Stimulated activated CD8-positive, alpha-beta memory T cell treated with anti-CD3 and anti-CD28 coated beads, Interleukin-15, amount 100 ng/mL, for 1 hour (primary cell): ENCODE measurements at regions not wholly inside any gene's neighbourhood (a gene's known extent, or its start where the extent isn't known, plus 50 kb on each side); places are given as distances from the start of the nearest gene placed in this dataset.

Experiments
- DNase-seq: peaks from one replicate; pipeline ENCODE4 v3.0.0-alpha.2; 2020; ENCODE audit warnings: low read depth

DNA sequence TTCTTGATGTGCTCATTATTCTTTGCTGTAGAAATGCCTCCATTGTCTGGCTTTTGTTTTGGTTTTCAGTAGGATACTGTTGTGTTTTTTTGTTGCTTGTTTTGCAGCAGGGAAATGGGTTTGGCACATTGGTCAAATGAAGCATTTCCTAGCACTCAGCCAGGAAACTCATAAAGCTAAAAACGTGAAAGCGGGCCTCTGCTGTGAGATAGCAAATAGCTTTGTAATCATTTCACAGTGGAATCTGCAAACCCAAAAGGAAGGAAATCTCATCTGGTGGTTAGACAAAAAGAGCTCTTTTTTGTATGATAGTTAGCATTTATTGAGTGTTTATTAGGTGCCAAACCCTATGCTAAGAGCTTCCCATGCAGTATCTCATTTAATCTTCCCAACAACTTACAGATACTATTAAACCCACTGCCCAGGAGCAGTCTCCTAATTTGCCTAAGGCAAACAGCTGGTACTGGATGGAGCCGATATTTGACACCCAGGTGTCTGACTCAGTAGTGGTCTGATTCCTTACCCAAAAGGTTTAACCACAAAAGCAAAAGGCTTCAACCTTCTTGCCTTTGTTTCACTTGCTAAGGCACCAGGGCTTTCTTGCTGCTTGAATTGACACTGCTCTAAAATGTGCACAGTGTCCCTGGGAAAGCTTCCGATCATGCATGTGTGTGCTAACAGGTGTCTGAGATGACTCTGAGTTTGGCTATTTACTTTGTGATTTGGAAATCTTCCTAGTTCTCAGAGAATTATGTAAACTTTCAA lies 527.9 kb upstream of the MDFIC2 start:
- no peak for DNase-seq

DNA sequence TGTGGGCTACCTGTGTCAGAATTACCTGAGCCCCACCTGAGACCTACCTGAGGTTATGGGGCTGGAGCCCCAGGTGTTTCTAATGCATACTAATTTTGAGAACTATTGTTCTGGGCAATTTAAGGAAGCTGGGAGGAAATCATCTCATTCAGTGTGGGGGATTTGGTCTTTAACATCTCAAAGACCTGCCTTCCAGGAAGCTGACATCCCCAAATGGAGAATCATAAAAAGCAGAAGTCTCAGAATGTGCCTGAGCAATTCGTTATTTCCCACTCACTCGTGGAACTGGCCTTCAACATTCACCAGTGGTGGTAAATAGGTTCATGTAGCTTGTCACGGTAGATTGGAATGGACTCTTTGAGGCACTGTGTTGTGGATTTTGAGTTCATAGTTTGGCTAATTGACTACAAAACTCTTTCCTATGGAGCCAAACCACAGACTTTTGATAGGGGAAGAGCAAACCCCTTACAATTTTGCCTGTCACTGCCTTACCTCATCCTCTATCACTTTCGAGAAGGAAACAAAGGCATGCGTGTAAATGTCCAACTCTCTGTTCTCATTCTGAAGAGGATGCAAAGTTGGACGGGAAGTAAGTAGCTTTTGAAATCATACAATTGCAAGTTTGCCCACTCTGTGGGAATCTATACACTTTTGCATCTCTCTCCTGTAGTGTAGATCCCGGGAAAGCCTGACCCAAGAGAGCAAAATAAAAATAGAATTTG lies 521.0 kb upstream of the MDFIC2 start:
- DNase-seq, result no peak

DNA sequence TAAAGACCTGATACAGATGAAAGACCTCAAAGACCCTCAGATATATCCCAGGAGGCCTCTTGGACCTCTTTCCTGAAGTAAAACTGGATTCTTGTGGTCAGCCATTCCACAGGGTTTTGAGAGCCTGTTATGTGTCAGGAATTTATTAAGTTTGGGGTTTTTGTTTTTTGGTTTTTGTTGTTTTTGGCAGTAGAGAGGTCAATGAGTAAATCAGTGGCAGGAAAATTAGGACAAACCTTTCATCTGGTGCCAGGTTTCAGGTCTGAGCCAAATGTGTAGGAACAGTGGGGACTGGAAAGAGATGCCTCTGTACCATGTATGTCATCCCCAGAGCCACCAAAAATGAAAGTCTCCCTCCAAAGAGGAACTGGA lies 520.4 kb upstream of the MDFIC2 start:
- DNase-seq, result no peak

DNA sequence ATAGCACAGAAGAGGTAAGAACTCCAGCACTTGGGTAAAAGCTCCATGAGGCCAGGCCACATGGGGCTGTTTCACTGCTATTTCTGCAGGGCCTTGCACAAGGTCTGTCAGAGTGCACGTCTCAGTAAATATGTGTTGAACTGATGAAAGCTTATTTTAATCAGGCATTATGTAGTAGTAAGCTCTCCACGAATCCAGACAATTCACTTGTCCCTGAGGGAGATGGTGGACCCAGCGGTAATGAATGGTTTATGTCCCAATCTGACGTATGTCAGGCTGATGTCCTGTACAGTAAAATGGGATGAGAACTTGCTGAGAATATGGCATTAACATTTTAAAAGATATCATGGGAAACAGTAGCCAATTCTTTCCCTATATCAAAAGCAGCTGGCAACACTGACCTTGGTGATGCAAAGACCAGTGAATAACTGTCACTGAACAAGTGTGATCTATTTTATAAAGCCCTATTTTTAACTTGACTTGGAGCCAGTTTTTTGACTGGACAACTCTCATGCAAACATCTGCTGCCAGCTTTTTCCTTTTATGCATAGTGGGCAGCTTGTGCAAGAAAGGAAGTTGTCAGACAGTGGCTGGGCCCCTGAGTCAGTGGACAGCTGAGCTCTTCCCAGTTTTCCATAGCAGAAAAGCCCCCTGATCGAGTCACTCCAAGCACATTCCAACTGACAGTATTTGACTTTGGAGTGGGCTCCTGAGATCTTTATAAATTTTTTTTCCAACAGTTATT lies 519.8 kb upstream of the MDFIC2 start:
- no peak for DNase-seq

DNA sequence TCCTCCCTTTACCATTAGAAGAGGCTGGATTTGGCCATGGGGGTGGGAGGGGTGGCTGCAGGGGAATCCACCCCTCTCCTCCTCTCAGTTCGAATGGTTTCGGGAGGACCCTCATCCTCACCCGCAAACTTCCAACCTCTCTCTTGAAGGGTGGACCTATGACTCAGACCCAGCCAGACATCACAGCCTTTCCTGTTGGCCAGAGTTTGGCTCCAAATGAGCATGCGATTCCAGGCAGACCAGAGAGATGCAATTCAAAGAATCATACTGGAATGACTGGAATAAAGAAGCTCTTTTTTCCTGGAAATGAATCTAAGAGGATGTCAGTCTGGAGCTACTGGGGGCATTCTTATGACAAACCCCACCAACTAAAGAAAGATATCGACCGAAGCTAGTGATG lies 516.7 kb upstream of the MDFIC2 start:
- DNase-seq, result no peak

DNA sequence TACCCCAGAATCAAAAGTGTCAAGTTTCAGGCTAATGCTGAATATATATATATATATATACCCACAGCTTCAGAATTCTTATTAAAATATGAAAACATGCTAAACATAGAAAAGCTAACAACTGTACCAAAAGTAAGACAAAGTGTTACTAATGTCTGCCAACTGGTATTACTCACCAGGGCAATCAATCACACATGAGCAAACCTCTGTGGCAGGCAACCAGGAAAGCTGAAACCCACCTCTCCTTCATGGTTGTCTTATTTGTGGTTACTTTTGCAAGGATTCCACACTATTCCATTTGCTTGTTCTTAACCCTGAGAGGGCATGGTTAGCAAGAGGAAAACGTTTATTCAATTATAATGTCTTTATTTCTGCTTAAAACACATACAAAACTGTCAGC lies 512.3 kb upstream of the MDFIC2 start:
- no peak for DNase-seq

DNA sequence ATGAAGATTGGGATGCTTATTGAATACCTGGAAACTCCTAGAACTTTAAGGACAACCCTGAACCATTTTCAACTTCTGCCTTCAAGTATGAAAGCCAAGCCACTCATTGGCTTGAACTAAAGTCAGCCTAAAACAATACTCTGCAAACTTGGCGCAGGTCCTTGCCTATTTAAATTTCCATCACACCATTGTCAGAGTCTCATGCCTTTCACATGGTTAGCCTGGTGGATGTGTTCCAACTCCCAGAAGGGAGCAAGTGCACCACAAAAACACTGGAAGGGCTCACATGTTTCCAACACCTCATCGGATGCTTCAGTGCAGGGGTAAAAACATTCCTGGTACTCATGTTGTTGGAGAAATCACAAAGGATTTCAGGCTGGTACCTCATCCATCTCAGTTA lies 511.6 kb upstream of the MDFIC2 start:
- DNase-seq, result no peak

DNA sequence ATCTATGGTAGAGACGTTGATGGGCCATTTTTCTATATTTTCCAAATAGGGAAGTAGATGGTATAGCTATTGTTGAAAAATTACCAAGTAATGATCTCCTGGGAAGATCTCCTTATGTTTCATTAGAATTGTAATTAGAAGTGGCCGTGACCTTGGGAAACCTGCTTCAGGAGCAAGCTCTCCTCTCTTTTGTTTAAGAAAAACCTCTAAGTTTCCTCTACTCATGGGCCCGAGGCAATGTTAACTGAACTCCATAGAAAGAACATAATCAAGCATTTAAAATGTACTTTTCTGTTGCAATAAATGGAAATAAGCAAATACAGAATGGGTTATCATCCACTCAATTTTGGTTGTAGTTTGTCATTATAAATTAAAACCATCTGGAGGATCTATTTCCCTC lies 511.2 kb upstream of the MDFIC2 start:
- no peak for DNase-seq

DNA sequence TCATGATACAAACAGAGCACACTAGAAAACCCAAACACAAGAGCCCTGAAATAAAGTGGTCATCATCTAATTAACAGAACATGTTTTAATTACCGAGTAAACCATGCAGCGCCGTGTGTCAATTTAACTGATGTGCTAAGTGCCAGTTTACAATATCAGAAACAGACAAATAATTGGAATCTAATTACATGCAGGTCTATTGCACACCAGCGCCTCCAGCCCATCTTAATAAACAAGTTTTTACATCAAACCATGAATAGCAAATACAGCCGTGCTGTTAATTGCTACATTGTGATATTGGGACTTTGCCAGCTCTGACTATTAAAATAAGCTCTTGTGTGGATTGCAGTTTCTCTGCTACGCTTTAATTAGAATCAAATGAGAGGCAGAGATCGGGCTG lies 510.2 kb upstream of the MDFIC2 start:
- no peak for DNase-seq

DNA sequence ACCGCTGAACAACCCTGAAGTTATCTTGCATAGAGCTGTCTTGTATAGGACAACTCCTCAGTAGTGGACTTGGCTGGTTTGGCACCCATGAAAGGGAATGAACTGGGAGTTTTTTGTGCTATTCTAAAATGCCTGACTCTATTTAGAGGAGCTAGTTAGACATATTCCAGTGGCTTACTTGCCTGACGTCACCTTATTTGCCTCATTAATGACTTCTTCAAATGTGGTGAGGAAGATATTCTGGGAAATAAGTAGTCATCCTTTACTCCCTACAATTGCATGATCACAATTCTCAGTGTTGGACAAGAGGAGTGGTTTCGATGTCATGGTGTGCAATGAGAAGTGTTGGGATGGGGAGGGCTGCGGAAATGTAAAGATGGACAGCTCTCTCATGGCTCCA lies 509.2 kb upstream of the MDFIC2 start:
- no peak for DNase-seq

DNA sequence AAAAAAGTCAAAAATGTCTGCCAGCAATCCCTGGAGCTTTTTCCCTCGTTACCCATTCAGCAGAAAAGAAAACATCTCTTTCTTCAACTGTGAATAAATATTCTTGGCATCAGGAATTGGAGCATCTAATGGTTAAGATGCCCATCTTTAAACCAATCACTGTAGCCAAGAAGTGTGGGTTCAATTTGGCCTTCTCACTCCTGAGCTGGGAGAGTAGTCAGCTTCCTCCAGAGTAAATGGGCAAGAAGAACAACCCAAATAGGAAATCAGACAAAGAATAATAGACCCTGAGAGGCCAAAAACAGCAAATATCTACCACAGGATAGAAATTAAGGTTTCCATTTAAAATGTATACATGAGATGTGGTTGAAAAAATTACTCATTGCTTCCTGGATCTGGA lies 508.0 kb upstream of the MDFIC2 start:
- no peak for DNase-seq

DNA sequence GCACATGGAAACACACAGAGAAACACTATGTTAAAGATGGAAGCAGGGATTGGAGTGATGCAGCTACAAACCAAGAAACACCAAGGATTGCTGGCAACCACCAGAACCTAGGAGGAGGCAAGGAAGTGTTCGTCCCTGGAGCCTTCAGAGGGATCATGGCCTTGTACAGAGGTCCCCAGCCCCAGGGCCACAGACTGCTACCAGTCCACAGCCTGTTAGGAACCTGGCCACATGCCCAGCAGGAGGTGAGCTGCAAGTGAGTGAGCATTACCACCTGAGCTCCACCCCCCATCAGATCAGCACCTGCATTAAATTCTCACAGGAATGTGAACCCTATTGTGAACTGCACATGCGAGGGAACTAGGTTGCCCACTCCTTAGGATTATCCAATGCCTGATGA lies 505.7 kb upstream of the MDFIC2 start:
- no peak for DNase-seq

DNA sequence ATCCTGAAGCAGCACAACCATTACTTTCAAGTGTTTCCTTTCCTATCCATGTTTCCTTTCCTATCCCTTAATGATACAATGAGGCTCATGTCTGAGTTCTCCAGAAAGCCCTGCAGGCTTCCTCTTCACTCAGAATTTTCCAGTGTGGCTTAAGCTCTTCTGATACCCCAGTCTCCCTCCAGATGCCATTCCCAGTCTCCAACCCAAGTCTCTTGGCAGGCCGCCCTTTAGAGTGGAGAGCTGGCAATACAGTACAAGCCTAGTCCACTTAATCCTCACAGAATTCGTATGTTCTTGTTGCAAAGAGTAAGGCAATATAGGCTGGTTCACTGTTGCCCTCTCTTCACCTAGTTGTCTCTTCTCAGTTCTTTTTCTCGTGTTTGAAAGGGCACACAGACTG lies 503.9 kb upstream of the MDFIC2 start:
- DNase-seq, result no peak

DNA sequence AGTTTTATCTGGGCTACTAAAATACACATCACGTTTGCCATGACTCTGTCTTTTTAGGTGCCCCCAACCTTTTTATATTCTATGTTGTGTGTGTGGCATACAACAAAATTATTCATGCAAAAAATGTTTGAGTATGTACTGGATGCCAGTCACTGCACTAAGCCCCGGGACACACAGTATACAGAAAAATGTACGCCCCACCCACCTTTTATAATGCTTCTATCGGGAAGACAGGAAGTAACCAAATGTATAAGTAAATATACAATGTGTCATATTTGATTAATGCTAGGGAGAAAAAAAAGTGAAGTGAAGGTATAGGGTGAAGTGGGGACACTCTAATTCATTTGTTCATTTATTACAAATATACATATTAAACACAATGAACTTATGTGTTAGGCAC lies 503.4 kb upstream of the MDFIC2 start:
- no peak for DNase-seq

DNA sequence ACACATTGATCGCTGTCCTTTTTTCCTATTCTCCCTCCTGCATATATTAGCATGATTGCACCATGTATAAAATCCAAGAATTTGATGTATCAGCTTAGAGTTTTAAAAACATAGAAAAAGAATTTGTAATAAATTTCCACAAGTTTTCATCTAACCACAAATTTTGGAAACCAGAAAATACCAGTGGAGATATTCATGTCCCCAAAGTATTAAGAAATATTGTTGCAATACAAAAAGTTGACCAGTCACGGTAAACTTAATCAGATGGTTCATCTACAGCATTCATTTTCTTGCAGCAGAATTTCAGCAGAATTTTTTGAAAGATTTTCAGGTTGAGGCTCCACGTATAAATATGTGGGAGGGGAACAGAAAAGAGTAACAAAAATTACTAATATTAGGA lies 500.9 kb upstream of the MDFIC2 start:
- DNase-seq, result no peak

DNA sequence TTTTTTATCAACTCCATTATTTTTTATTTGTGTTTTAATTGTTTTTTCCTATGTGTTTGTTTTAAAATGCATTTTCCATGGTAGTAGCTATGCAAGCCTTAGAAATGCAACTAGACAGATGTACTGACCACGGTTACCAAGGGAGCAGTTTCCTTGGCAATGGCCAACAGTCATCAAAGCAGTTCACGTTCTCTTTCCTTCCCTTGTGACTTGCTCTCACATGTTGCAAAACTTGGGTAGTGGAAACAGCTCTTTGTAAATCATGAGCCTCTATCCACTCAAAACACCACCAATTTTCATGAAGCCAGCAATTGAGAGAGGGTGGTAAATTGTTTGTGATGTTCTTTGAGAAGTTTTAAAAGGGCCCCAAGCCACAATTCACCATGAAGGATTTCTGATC lies 499.4 kb upstream of the MDFIC2 start:
- no peak for DNase-seq

DNA sequence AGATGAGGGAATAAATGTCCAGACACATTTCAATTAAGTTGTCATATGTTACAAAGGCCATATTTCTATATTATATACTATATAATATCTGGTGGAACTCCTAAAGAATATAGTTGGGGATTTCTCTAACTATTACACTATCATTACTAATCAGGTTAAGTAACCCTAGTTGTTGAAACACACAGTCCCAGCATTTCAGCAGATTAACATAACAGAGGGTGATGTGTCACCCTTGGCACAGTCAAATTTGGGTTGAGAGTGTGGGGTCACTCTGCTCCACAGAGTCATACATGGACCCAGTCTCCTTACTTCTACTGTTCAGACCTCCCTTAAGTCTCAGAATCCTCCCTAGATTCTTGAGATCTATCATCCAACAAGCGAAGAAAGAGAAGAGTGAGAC lies 496.4 kb upstream of the MDFIC2 start:
- DNase-seq, result no peak

DNA sequence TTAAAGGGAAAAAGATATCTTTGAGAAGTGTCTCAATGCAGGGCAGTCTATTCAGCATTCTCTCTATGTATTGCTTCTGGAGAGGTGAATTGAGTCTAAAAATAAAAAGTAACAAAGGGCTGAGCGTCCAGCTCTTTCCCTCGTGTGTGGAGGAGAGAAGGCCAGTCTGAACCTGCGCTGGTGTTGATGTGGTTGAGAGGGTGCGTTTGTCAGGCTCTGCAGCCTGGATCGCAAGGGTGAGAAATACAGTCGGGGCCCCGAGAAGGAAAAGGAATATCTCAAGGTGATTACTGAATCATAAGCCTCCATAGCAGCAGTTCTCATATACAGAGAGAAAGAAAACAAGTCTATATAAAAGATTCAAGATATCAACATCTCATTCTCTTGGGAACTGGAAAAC lies 494.1 kb upstream of the MDFIC2 start:
- no peak for DNase-seq

DNA sequence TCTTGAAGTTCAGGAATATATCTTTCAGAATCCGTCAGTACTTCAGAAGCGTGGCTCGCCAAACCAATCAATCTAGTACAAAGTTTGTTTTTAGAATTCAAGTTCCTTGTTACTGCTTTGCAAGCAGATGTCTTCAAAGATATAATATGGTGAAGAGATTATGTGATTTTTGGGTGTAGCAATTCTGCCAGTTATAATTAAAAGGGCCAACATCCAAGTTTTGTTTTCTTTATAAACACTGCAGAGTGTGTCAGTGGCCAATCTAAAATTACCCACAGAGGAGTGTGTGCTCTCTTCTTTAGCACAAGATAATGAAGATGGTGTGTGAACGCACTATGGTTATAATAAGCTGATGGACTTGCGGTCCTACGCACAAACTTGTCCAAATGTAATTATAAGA lies 493.6 kb upstream of the MDFIC2 start:
- no peak for DNase-seq

DNA sequence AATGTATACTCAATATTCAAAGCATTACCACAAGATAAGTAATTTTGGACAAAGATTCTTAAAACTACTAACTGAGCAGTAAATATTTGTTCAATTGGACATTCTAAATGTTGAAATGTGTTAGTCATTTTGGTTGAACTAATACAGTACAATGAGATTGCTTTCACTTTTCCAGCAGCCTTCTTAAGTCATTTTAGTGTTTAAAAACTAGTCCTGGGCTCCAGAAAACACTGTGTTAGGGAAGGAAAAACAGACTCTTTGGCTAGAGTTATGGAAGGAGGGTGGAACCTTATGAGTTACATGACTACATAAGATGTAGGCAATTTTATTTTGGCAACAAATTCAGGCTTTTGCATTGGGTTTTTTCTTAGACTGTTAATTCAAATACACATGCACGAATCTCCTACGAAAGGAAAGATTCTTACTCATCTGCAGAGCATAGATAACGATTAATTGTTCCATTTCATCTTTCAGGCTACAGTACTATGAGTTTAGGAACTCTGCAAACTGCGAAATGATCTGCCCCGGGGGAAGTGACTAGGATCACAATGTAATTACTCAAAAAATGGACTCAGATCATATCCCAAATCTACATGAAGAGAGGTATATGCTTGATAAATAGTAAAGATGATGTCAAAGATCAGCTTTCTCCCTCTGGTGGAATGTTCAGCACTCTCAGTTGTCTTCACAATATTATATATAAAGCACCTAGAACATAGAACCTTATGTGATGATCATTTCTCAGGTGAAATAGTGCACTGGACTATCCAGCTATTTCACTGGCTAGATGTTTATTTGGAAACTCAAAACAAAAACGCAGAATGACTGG lies 492.8 kb upstream of the MDFIC2 start:
- DNase-seq, result no peak

DNA sequence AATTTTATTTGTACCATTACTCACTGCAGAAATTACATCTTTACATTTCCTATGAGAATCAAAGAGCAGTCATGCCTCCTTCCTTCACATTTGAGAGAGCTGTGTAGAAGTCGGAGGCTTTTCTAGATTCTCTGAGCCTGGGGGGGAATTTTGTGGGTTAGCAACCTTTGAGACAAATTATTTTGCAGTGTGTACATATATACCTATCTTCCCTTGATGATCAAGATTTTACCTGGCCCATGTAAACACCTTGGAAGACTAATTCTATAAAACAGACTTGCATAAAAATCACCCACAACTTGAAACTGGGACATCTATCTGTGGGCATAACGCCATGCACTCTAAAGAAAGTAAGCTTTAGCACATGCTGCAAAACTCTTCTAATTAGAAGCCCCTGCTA lies 491.5 kb upstream of the MDFIC2 start:
- DNase-seq, result no peak

DNA sequence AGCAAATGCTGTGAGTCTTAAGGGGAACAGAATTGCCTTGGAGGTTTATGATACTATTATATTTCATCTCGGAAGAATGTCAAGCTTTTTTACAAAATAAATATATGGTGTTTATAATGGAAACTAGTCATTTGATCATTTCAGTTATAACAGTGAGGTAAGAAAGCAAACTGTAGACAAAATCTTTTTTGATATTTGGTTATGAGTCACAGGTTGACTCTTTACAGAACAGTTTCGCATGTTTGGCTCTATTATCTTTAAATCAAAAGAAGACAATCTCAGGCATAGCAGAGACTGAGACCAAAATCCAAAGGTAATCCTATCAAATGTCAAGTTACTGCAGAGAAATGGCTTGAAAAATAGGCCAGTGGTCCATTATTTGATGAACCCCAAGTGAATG lies 490.9 kb upstream of the MDFIC2 start:
- DNase-seq, result no peak
